H1 (cell line): ENCODE measurements at regions not wholly inside any gene's neighbourhood (a gene's known extent, or its start where the extent isn't known, plus 50 kb on each side); places are given as distances from the start of the nearest gene placed in this dataset.

Source experiments
- BACH1 ChIP-seq: IDR thresholded peaks from 2 replicates; pipeline ENCODE4 v1.6.1; 2012; ENCODE audit warnings: low read length, improper control_type of control experiment
- CEBPB ChIP-seq: IDR thresholded peaks from 2 replicates; pipeline ENCODE4 v1.6.1; 2012; ENCODE audit warnings: low read depth, low read length
- EGR1 ChIP-seq: IDR thresholded peaks from 2 replicates; pipeline ENCODE4 v1.6.1; 2011; ENCODE audit warnings: low read depth, low read length, borderline replicate concordance
- JUN ChIP-seq: IDR thresholded peaks from 2 replicates; pipeline ENCODE4 v1.6.1; 2011; ENCODE audit warnings: low read depth, mild to moderate bottlenecking, improper control_type of control experiment, low read length
- RNF2 ChIP-seq: fragments of 200-900, 300-1000 bp; sonication (generic); IDR thresholded peaks from 2 replicates; pipeline ENCODE4 v1.7.1; 2016; ENCODE audit warnings: borderline replicate concordance, low read depth, mild to moderate bottlenecking, antibody characterized with exemption, low read length; ENCODE audit not compliant: poor library complexity, severe bottlenecking; ENCODE audit errors: missing control alignments
- SAP30 ChIP-seq: fragments of 300-600 bp; sonication (generic); IDR thresholded peaks from 2 replicates; pipeline ENCODE4 v1.7.1; 2012; ENCODE audit warnings: low read length, moderate library complexity, mild to moderate bottlenecking, inconsistent platforms; ENCODE audit not compliant: insufficient read depth, insufficient replicate concordance
- TF ChIP-seq, protein P1 (sequence below): fragments of 300-600 bp; sonication (generic); IDR thresholded peaks from 2 replicates; pipeline ENCODE4 v1.7.1; 2012; ENCODE audit warnings: low read length, moderate library complexity, mild to moderate bottlenecking, inconsistent platforms; ENCODE audit not compliant: insufficient replicate concordance

DNA sequence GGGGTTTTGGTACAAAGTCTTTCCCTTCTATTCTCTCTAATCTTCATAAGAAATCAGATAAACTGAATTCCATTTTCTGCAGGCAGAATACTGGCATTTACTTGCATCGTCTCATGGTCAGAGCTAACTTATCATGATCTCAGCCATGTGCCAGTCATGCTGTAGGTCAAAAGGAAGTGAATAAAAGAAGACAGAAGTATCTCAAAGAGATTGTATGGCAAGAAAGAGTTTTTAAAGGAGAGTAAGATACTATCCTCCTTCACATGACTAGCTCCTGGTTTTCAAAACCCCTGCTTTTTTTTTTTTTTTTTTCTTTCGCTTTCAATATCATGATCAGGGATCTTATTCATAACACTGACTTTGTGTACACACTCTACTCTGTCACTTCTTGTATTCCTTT is 398.3 kb downstream of the C6orf118 start (continued):
- no peak for TF ChIP-seq EGR1
- TF ChIP-seq RNF2, result no peak
- TF ChIP-seq, protein P1, sequence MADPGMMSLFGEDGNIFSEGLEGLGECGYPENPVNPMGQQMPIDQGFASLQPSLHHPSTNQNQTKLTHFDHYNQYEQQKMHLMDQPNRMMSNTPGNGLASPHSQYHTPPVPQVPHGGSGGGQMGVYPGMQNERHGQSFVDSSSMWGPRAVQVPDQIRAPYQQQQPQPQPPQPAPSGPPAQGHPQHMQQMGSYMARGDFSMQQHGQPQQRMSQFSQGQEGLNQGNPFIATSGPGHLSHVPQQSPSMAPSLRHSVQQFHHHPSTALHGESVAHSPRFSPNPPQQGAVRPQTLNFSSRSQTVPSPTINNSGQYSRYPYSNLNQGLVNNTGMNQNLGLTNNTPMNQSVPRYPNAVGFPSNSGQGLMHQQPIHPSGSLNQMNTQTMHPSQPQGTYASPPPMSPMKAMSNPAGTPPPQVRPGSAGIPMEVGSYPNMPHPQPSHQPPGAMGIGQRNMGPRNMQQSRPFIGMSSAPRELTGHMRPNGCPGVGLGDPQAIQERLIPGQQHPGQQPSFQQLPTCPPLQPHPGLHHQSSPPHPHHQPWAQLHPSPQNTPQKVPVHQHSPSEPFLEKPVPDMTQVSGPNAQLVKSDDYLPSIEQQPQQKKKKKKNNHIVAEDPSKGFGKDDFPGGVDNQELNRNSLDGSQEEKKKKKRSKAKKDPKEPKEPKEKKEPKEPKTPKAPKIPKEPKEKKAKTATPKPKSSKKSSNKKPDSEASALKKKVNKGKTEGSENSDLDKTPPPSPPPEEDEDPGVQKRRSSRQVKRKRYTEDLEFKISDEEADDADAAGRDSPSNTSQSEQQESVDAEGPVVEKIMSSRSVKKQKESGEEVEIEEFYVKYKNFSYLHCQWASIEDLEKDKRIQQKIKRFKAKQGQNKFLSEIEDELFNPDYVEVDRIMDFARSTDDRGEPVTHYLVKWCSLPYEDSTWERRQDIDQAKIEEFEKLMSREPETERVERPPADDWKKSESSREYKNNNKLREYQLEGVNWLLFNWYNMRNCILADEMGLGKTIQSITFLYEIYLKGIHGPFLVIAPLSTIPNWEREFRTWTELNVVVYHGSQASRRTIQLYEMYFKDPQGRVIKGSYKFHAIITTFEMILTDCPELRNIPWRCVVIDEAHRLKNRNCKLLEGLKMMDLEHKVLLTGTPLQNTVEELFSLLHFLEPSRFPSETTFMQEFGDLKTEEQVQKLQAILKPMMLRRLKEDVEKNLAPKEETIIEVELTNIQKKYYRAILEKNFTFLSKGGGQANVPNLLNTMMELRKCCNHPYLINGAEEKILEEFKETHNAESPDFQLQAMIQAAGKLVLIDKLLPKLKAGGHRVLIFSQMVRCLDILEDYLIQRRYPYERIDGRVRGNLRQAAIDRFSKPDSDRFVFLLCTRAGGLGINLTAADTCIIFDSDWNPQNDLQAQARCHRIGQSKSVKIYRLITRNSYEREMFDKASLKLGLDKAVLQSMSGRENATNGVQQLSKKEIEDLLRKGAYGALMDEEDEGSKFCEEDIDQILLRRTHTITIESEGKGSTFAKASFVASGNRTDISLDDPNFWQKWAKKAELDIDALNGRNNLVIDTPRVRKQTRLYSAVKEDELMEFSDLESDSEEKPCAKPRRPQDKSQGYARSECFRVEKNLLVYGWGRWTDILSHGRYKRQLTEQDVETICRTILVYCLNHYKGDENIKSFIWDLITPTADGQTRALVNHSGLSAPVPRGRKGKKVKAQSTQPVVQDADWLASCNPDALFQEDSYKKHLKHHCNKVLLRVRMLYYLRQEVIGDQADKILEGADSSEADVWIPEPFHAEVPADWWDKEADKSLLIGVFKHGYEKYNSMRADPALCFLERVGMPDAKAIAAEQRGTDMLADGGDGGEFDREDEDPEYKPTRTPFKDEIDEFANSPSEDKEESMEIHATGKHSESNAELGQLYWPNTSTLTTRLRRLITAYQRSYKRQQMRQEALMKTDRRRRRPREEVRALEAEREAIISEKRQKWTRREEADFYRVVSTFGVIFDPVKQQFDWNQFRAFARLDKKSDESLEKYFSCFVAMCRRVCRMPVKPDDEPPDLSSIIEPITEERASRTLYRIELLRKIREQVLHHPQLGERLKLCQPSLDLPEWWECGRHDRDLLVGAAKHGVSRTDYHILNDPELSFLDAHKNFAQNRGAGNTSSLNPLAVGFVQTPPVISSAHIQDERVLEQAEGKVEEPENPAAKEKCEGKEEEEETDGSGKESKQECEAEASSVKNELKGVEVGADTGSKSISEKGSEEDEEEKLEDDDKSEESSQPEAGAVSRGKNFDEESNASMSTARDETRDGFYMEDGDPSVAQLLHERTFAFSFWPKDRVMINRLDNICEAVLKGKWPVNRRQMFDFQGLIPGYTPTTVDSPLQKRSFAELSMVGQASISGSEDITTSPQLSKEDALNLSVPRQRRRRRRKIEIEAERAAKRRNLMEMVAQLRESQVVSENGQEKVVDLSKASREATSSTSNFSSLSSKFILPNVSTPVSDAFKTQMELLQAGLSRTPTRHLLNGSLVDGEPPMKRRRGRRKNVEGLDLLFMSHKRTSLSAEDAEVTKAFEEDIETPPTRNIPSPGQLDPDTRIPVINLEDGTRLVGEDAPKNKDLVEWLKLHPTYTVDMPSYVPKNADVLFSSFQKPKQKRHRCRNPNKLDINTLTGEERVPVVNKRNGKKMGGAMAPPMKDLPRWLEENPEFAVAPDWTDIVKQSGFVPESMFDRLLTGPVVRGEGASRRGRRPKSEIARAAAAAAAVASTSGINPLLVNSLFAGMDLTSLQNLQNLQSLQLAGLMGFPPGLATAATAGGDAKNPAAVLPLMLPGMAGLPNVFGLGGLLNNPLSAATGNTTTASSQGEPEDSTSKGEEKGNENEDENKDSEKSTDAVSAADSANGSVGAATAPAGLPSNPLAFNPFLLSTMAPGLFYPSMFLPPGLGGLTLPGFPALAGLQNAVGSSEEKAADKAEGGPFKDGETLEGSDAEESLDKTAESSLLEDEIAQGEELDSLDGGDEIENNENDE, result no peak
- TF ChIP-seq SAP30, result no peak
- TF ChIP-seq JUN, result no peak
- no peak for TF ChIP-seq BACH1
- no peak for TF ChIP-seq CEBPB
